HCT116 (cell line): ENCODE measurements at regions not wholly inside any gene's neighbourhood (a gene's known extent, or its start where the extent isn't known, plus 50 kb on each side); places are given as distances from the start of the nearest gene placed in this dataset.

Experiments
- ATAC-seq: fragments of 200-7000 bp; cut with Tn5 transposase; 2 replicates; pipeline ENCODE4 v1.9.1; 2020; ENCODE audit warnings: mild to moderate bottlenecking, moderate library complexity
- BruUV-seq: library from RNA; stranded (reverse); fragments of 400-500 nt; replicated peaks from 2 replicates; lab custom pipeline; 2021; lab: Mats Ljungman, UMichigan
- CTCF ChIA-PET: fragments of 300-600 bp; sonication (Branson Sonifier 250); formaldehyde crosslinking; loops from one replicate; lab custom pipeline; 2021; ENCODE audit warnings: antibody characterized with exemption; lab: Charles Lee
- POLR2A ChIA-PET: fragments of 300-600, 350-600 bp; sonication (Branson Sonifier 250); formaldehyde crosslinking; loops from one replicate; lab custom pipeline; 2021; ENCODE audit warnings: antibody characterized with exemption; lab: Charles Lee
- RAD21 ChIA-PET, 2 experiments: fragments of 300-600 bp; sonication (Branson Sonifier 250); formaldehyde crosslinking; loops; one replicate each; lab custom pipeline; 2023; ENCODE audit warnings: low total read pairs in 2 of 2; ENCODE audit not compliant: uncharacterized antibody in 2 of 2, unreplicated experiment in 2 of 2, low non-redundant PET in 1 of 2; lab: Charles Lee
- DNase-seq: peaks from one replicate; pipeline ENCODE4 v3.0.0-alpha.2; 2010; ENCODE audit warnings: low read depth, low spot score
- H2AFZ ChIP-seq: fragments of 200-600 bp; shearing (Covaris generic), sonication (generic); 2 replicates; pipeline ENCODE4 v1.6.1; 2017; ENCODE audit warnings: low read depth, mixed run types, mixed read lengths, antibody characterized with exemption, low read length; ENCODE audit not compliant: poor library complexity, severe bottlenecking
- H3K27ac ChIP-seq: 2 replicates; pipeline ENCODE4 v1.5.1; 2012; ENCODE audit warnings: low read depth, low read length
- H3K27me3 ChIP-seq: fragments of 200-600 bp; sonication (generic); 2 replicates; pipeline ENCODE4 v1.6.1; 2016; ENCODE audit warnings: mixed run types, low read length, mixed read lengths; ENCODE audit not compliant: insufficient read depth
- H3K36me3 ChIP-seq, 2 experiments: fragments of 200-500 bp in 1 of 2; fragments of 200-600 bp in 1 of 2; sonication (Bioruptor generic) in 1 of 2; sonication (generic) in 1 of 2; 2 replicates each; pipeline versions ENCODE4 v1.5.1 to v1.6.1; 2014 to 2016; ENCODE audit warnings: low read length in 2 of 2, inconsistent platforms in 1 of 2, mixed read lengths in 1 of 2, mixed run types in 1 of 2; ENCODE audit not compliant: insufficient read depth in 2 of 2, control insufficient read depth in 1 of 2
- H3K4me1 ChIP-seq, 2 experiments: fragments of 200-600 bp in 1 of 2; sonication (generic) in 1 of 2; 2 replicates each; pipeline versions ENCODE4 v1.5.1 to v1.6.1; 2012 to 2017; ENCODE audit warnings: low read length in 2 of 2, inconsistent platforms in 1 of 2, mild to moderate bottlenecking in 1 of 2, mixed read lengths in 1 of 2, mixed run types in 1 of 2, moderate library complexity in 1 of 2; ENCODE audit not compliant: insufficient read depth in 2 of 2, control insufficient read depth in 1 of 2
- H3K4me2 ChIP-seq: fragments of 200-600 bp; sonication (generic); 2 replicates; pipeline ENCODE4 v1.6.1; 2017; ENCODE audit warnings: mixed run types, low read length, mixed read lengths
- H3K4me3 ChIP-seq, 2 experiments: fragments of 200-600 bp in 1 of 2; sonication (generic) in 1 of 2; replicated peaks in 1 of 2; 2 replicates each; pipeline ENCODE4 v1.5.1; 2011 to 2016; ENCODE audit warnings: low read length in 2 of 2, control low read depth in 1 of 2, low read depth in 1 of 2, mild to moderate bottlenecking in 1 of 2, mixed read lengths in 1 of 2, mixed run types in 1 of 2
- H3K79me2 ChIP-seq: fragments of 200-600 bp; sonication (generic); 2 replicates; pipeline ENCODE4 v1.6.1; 2017; ENCODE audit warnings: mild to moderate bottlenecking, mixed run types, low read length, moderate library complexity, mixed read lengths; ENCODE audit not compliant: insufficient read depth
- H3K9ac ChIP-seq: fragments of 200-600 bp; sonication (generic); 2 replicates; pipeline ENCODE4 v1.6.1; 2016; ENCODE audit warnings: low read length, mixed read lengths
- H3K9me2 ChIP-seq: fragments of 200-600 bp; sonication (generic), shearing (Covaris generic); 2 replicates; pipeline ENCODE4 v1.6.1; 2017; ENCODE audit warnings: mixed run types, mild to moderate bottlenecking, moderate library complexity; ENCODE audit not compliant: insufficient read depth
- H3K9me3 ChIP-seq, 2 experiments: fragments of 200-500 bp in 1 of 2; fragments of 200-600 bp in 1 of 2; sonication (Bioruptor generic) in 1 of 2; sonication (generic) in 1 of 2; 2 replicates each; pipeline ENCODE4 v1.6.1; 2014 to 2017; ENCODE audit warnings: low read length in 2 of 2, mixed read lengths in 2 of 2, inconsistent platforms in 1 of 2, low read depth in 1 of 2, mild to moderate bottlenecking in 1 of 2, mixed run types in 1 of 2, moderate library complexity in 1 of 2; ENCODE audit not compliant: control insufficient read depth in 1 of 2, insufficient read depth in 1 of 2
- H4K20me1 ChIP-seq: fragments of 200-600 bp; sonication (generic), shearing (Covaris generic); 2 replicates; pipeline ENCODE4 v1.6.1; 2017; ENCODE audit warnings: mixed run types, mild to moderate bottlenecking, moderate library complexity; ENCODE audit not compliant: insufficient read depth
- CBX3 ChIP-seq: IDR thresholded peaks from 2 replicates; pipeline ENCODE4 v1.6.1; 2012; ENCODE audit warnings: low read depth
- CEBPB ChIP-seq: IDR thresholded peaks from 2 replicates; pipeline ENCODE4 v1.6.1; 2012; ENCODE audit warnings: low read depth
- EGR1 ChIP-seq: IDR thresholded peaks from 2 replicates; pipeline ENCODE4 v1.6.1; 2012; ENCODE audit warnings: low read depth
- EZH2 ChIP-seq: fragments of 200-600 bp; sonication (generic); IDR thresholded peaks from 2 replicates; pipeline ENCODE4 v1.6.1; 2017; ENCODE audit warnings: antibody characterized with exemption, mixed run types
- EZH2phosphoT487 ChIP-seq: fragments of 200-600 bp; IDR thresholded peaks from 2 replicates; pipeline ENCODE4 v1.6.1; 2018; ENCODE audit warnings: antibody characterized with exemption, borderline replicate concordance
- FOSL1 ChIP-seq: IDR thresholded peaks from 2 replicates; pipeline ENCODE4 v1.6.1; 2012; ENCODE audit warnings: low read depth
- JUND ChIP-seq: IDR thresholded peaks from 2 replicates; pipeline ENCODE4 v1.6.1; 2012
- POLR2A ChIP-seq: IDR thresholded peaks from 2 replicates; pipeline ENCODE4 v1.7.0; 2011; ENCODE audit warnings: borderline replicate concordance; ENCODE audit not compliant: insufficient read depth, insufficient read length; ENCODE audit errors: extremely low read depth
- POLR2AphosphoS5 ChIP-seq: IDR thresholded peaks from 2 replicates; pipeline ENCODE4 v1.6.1; 2011; ENCODE audit warnings: mild to moderate bottlenecking, low read depth, low read length, moderate library complexity
- RAD21 ChIP-seq: IDR thresholded peaks from 2 replicates; pipeline ENCODE4 v1.6.1; 2012; ENCODE audit warnings: low read depth, mild to moderate bottlenecking
- SP1 ChIP-seq: IDR thresholded peaks from 2 replicates; pipeline ENCODE4 v1.6.1; 2012; ENCODE audit warnings: low read depth
- YY1 ChIP-seq: IDR thresholded peaks from 2 replicates; pipeline ENCODE4 v1.6.1; 2011; ENCODE audit warnings: low read length, low read depth, moderate library complexity, mild to moderate bottlenecking; ENCODE audit not compliant: insufficient replicate concordance; ENCODE audit errors: extremely low read depth
- ZNF274 ChIP-seq: fragments of 200-500 bp; sonication (Bioruptor generic); IDR thresholded peaks from 2 replicates; pipeline ENCODE4 v1.6.1; 2014; ENCODE audit warnings: mild to moderate bottlenecking, low read depth, low read length, inconsistent platforms
- intact Hi-C: fragments of 100-400 bp; cut with micrococcal nuclease; formaldehyde crosslinking; loops from 2 replicates; pipeline ENCODE4 v1.10.0; 2022
- TF ChIP-seq, protein P1 (sequence below): IDR thresholded peaks from 2 replicates; pipeline ENCODE4 v1.6.1; 2012
- TF ChIP-seq, protein P2 (sequence below): IDR thresholded peaks from 2 replicates; pipeline ENCODE4 v1.6.1; 2011; ENCODE audit warnings: mild to moderate bottlenecking, low read length, moderate library complexity; ENCODE audit not compliant: insufficient replicate concordance; ENCODE audit errors: extremely low read depth

DNA sequence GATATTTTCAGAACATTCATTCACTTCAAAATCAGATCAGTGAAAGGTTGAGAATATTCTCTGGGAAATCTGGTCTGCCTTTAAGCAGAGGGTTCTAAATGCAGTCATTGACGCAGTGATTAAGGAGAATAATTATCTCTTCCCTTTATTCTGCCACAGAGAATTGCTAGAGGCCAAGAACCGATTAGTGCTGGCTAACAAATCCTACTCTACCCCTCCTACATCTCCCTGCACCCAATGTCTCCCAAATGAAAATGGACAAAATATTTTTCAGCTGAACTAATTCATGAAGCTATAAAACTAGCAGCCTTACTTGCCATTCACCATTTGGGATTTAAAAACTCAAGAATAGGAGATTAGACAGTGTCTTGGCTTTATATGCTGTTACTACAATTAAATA, 185.5 kb upstream of the SOX9 start:
- H3K9ac ChIP-seq, result no peak overlapping the region
- H3K9me3 ChIP-seq, result no peaks in the 10 kb centered on the region
- no peaks in the 10 kb centered on the region for H4K20me1 ChIP-seq
- RAD21 ChIA-PET, result no interaction called here
- H3K4me3 ChIP-seq, result no peak overlapping the region
- no peaks in the 10 kb centered on the region for H3K9me2 ChIP-seq
- ATAC-seq (no peak), DNase-seq (no peak)
- H3K27ac ChIP-seq, result no peak overlapping the region
- H3K79me2 ChIP-seq, result no peaks in the 10 kb centered on the region
- CTCF ChIA-PET, result no interaction called here
- H3K4me1 ChIP-seq, result peaks cover 0 to 24% of the 10 kb centered on the region in 2 experiments; a peak in 2 of 4 replicates
- BruUV-seq, result no TSS peak
- no peak for TF ChIP-seq YY1
- TF ChIP-seq ZNF274, result no peak
- no peak for TF ChIP-seq FOSL1
- no peak for TF ChIP-seq JUND
- TF ChIP-seq EZH2, result no peak
- no peak for TF ChIP-seq EZH2phosphoT487
- TF ChIP-seq CEBPB, result no peak
- no peak for TF ChIP-seq EGR1
- TF ChIP-seq RAD21, result no peak
- TF ChIP-seq POLR2A, result no peak
- TF ChIP-seq CBX3, result no peak
- no peaks in the 10 kb centered on the region for H3K27me3 ChIP-seq
- H2AFZ ChIP-seq, result peak overlapping the region; percentile 24
- no peaks in the 10 kb centered on the region for H3K36me3 ChIP-seq
- POLR2A ChIA-PET, result no interaction called here
- intact Hi-C loops, result no loop called here
- no peak overlapping the region for H3K4me2 ChIP-seq

DNA sequence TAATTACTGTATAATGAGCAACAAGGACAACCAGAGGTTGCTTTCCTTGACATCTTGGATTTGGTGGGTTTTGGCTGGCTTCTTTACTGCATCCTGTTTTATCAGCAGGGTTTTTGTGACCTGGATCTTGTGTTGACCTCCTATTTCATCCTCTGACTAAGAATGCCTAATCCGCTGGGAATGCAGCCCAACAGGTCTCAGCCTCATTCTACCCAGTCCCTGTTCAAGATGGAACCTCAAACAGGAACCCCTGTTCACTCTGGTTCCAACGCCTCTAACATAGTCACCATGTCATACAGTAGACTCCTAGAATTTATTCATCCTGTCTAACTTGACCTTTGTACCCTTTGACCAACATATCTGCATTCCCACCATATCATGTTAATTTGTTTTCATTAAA, 183.8 kb upstream of the SOX9 start:
- ATAC-seq (peak; percentile 62), DNase-seq (peak; percentile 38)
- H3K4me3 ChIP-seq, result 0 out of 4 replicates have a peak overlapping the region, but pooled peaks of 1 of the 2 experiments have one; percentile 10
- BruUV-seq, result no TSS peak
- TF ChIP-seq, protein P1, sequence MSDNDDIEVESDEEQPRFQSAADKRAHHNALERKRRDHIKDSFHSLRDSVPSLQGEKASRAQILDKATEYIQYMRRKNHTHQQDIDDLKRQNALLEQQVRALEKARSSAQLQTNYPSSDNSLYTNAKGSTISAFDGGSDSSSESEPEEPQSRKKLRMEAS, result 0 out of 2 replicates have a peak, but pooled peaks have one; percentile 43
- TF ChIP-seq YY1, result peak; percentile 58
- peak; percentile 79 for TF ChIP-seq SP1
- peak; percentile 79 for TF ChIP-seq FOSL1
- TF ChIP-seq RAD21, result 0 out of 2 replicates have a peak, but pooled peaks have one; percentile 2
- peak; percentile 73 for TF ChIP-seq JUND
- peak; percentile 87; the same call in 1 of the 2 replicates for TF ChIP-seq CBX3
- TF ChIP-seq CEBPB, result no peak
- 0 out of 2 replicates have a peak, but pooled peaks have one; percentile 18 for TF ChIP-seq POLR2AphosphoS5
- TF ChIP-seq, protein P2, sequence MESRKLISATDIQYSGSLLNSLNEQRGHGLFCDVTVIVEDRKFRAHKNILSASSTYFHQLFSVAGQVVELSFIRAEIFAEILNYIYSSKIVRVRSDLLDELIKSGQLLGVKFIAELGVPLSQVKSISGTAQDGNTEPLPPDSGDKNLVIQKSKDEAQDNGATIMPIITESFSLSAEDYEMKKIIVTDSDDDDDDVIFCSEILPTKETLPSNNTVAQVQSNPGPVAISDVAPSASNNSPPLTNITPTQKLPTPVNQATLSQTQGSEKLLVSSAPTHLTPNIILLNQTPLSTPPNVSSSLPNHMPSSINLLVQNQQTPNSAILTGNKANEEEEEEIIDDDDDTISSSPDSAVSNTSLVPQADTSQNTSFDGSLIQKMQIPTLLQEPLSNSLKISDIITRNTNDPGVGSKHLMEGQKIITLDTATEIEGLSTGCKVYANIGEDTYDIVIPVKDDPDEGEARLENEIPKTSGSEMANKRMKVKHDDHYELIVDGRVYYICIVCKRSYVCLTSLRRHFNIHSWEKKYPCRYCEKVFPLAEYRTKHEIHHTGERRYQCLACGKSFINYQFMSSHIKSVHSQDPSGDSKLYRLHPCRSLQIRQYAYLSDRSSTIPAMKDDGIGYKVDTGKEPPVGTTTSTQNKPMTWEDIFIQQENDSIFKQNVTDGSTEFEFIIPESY, result no peak
- H3K36me3 ChIP-seq, result no peaks in the 10 kb centered on the region
- H3K9me2 ChIP-seq, result no peaks in the 10 kb centered on the region
- H3K27ac ChIP-seq, result no peak overlapping the region
- H3K9ac ChIP-seq, result no peak overlapping the region
- H3K4me1 ChIP-seq, result peaks cover 0 to 24% of the 10 kb centered on the region in 2 experiments; a peak in 2 of 4 replicates
- H2AFZ ChIP-seq, result peak overlapping the region; percentile 20
- H3K27me3 ChIP-seq, result no peaks in the 10 kb centered on the region
- POLR2A ChIA-PET, result no interaction called here
- no peaks in the 10 kb centered on the region for H3K79me2 ChIP-seq
- H4K20me1 ChIP-seq, result no peaks in the 10 kb centered on the region
- intact Hi-C loops, result no loop called here
- H3K9me3 ChIP-seq, result no peaks in the 10 kb centered on the region
- H3K4me2 ChIP-seq, result peak overlapping the region; percentile 53
- CTCF ChIA-PET, result no interaction called here
- RAD21 ChIA-PET, result no interaction called here
